Parathyroid adenoma (tissue), 2 donors: ENCODE measurements at regions not wholly inside any gene's neighbourhood (a gene's known extent, or its start where the extent isn't known, plus 50 kb on each side); places are given as distances from the start of the nearest gene placed in this dataset.
"Not testable (repeated sequence)": the region's sequence is repeated elsewhere in the genome, so short reads cannot be mapped to it uniquely, and the experiment has no call there.

Experiments used
- H2AFZ ChIP-seq: fragments of 300-600 bp; sonication (generic); one replicate; pipeline ENCODE4 v1.7.0; 2017; ENCODE audit warnings: antibody characterized with exemption, mild to moderate bottlenecking
- H3K27ac ChIP-seq: fragments of 300-600 bp; sonication (generic); one replicate; pipeline ENCODE4 v1.7.0; 2017
- H3K27me3 ChIP-seq: fragments of 300-600 bp; sonication (generic); one replicate; pipeline ENCODE4 v1.7.0; 2017; ENCODE audit warnings: low read length; ENCODE audit not compliant: control insufficient read depth, insufficient read depth
- H3K36me3 ChIP-seq: fragments of 300-600 bp; sonication (generic); one replicate; pipeline ENCODE4 v1.7.0; 2017; ENCODE audit warnings: low read length; ENCODE audit not compliant: control insufficient read depth, insufficient read depth
- H3K4me1 ChIP-seq: fragments of 300-600 bp; sonication (generic); one replicate; pipeline ENCODE4 v1.7.0; 2017; ENCODE audit warnings: control low read depth
- H3K4me2 ChIP-seq: fragments of 300-600 bp; sonication (generic); one replicate; pipeline ENCODE4 v1.7.0; 2017; ENCODE audit warnings: low read length
- H3K4me3 ChIP-seq: fragments of 300-600 bp; sonication (generic); one replicate; pipeline ENCODE4 v1.7.0; 2017; ENCODE audit warnings: low read depth, low read length
- H3K79me2 ChIP-seq: fragments of 300-600 bp; sonication (generic); one replicate; pipeline ENCODE4 v1.7.0; 2017; ENCODE audit warnings: control low read depth
- H3K9ac ChIP-seq: fragments of 300-600 bp; sonication (generic); one replicate; pipeline ENCODE4 v1.7.0; 2017; ENCODE audit warnings: mild to moderate bottlenecking
- H3K9me3 ChIP-seq: fragments of 300-600 bp; sonication (generic); one replicate; pipeline ENCODE4 v1.7.0; 2017; ENCODE audit warnings: low read length; ENCODE audit not compliant: control insufficient read depth
- TF ChIP-seq, protein P1 (sequence below): fragments of 300-600 bp; sonication (generic); IDR thresholded peaks from one replicate; pipeline ENCODE4 v1.7.0; 2017; ENCODE audit warnings: antibody characterized with exemption, mild to moderate bottlenecking
- donor health status: primary hyperparathyroidism.

DNA sequence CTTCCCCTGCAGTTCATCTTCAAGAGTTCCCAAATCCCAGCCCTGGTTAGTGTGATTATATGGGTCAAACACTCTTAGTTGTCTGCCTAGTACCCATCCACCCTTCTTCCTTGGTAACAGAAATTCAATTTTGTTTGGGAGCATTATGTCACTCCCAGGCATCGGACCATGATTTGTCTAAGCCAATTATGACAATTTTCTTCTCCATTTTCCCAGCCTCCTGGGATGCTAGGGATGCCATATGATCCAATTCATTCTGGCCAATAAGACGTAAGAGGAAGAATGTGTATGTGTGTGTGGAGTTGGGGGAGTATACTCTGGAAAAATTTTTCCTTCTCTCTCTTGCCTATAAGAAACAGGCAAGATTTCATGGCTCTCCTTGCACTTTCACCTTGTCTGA lies 465.9 kb downstream of the MID1IP1 start:
- TF ChIP-seq, protein P1, sequence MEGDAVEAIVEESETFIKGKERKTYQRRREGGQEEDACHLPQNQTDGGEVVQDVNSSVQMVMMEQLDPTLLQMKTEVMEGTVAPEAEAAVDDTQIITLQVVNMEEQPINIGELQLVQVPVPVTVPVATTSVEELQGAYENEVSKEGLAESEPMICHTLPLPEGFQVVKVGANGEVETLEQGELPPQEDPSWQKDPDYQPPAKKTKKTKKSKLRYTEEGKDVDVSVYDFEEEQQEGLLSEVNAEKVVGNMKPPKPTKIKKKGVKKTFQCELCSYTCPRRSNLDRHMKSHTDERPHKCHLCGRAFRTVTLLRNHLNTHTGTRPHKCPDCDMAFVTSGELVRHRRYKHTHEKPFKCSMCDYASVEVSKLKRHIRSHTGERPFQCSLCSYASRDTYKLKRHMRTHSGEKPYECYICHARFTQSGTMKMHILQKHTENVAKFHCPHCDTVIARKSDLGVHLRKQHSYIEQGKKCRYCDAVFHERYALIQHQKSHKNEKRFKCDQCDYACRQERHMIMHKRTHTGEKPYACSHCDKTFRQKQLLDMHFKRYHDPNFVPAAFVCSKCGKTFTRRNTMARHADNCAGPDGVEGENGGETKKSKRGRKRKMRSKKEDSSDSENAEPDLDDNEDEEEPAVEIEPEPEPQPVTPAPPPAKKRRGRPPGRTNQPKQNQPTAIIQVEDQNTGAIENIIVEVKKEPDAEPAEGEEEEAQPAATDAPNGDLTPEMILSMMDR = no peak
- Histone ChIP-seq H3K79me2 (no peaks in the 10 kb centered on the region), H3K27me3 (no peaks in the 10 kb centered on the region), H3K9ac (no peak overlapping the region), H3K4me1 (no peaks in the 10 kb centered on the region), H3K9me3 (no peaks in the 10 kb centered on the region), H3K27ac (no peak overlapping the region), H3K4me3 (no peak overlapping the region), H3K36me3 (no peaks in the 10 kb centered on the region), H3K4me2 (no peak overlapping the region), H2AFZ (no peak overlapping the region)

DNA sequence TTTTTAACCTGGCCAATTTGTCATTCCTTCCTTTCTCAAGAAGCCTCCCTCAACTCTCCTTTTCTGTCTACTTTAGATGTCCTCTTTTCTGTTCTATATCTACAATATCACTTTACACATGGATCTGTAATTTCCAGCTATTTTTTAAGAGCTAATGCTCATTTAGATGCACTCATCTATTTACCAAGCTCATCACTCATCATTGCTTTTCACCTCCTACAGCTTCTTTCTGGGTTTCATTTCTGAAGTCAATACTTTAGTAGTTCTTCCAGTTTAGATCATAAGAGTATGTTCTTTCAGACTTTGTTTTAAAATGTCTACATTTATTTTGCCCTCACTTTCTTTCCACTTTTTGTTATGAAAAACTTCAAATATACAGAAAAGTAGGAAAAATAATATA lies 466.9 kb downstream of the MID1IP1 start:
- no peaks in the 10 kb centered on the region for H3K79me2 ChIP-seq
- H3K36me3 ChIP-seq = no peaks in the 10 kb centered on the region
- H3K9me3 ChIP-seq = no peaks in the 10 kb centered on the region
- H3K4me1 ChIP-seq = no peaks in the 10 kb centered on the region
- no peaks in the 10 kb centered on the region for H3K27me3 ChIP-seq
- TF ChIP-seq, protein P1 = no peak
- no peak overlapping the region for H3K4me2 ChIP-seq
- no peak overlapping the region for H2AFZ ChIP-seq
- no peak overlapping the region for H3K27ac ChIP-seq
- H3K9ac ChIP-seq = no peak overlapping the region
- H3K4me3 ChIP-seq = no peak overlapping the region

GRCh38 chrX:39275500-39276068 lies 474.3 kb downstream of the MID1IP1 start:
- TF ChIP-seq, protein P1 = no peak
- no peaks in the 10 kb centered on the region for H3K36me3 ChIP-seq
- H3K4me2 ChIP-seq = no peak overlapping the region
- no peaks in the 10 kb centered on the region for H3K27me3 ChIP-seq
- H3K79me2 ChIP-seq = no peaks in the 10 kb centered on the region
- no peak overlapping the region for H3K4me3 ChIP-seq
- H3K4me1 ChIP-seq = no peaks in the 10 kb centered on the region
- H3K9me3 ChIP-seq = no peaks in the 10 kb centered on the region
- H2AFZ ChIP-seq = no peak overlapping the region
- H3K27ac ChIP-seq = no peak overlapping the region
- no peak overlapping the region for H3K9ac ChIP-seq

GRCh38 chrX:39277685-39278390 lies 476.6 kb downstream of the MID1IP1 start:
- not testable (repeated sequence) for H3K9ac ChIP-seq, H3K79me2 ChIP-seq, H3K36me3 ChIP-seq, H3K9me3 ChIP-seq, H3K4me1 ChIP-seq, H3K4me3 ChIP-seq, H3K27me3 ChIP-seq, H3K27ac ChIP-seq, H3K4me2 ChIP-seq, H2AFZ ChIP-seq

DNA sequence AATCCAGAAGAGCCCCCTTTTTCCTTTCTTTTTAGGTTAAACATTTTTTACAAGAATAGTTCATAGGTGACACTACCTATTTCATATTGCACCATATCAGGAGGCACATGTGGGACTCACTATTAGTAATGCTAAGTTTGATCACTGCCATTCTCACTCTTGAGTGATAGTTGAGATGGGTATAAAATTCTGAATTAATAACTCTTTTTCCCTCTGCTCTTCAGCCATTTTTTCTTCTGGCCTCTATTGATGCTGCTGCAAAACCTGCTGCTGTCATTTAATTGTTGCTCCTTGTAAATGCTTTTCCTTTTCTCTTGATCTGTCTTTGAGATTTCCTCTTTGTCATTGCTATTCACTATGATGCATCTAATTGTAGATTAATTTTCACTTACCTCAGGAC lies 482.0 kb downstream of the MID1IP1 start:
- H3K79me2 ChIP-seq = no peaks in the 10 kb centered on the region
- no peak overlapping the region for H3K9ac ChIP-seq
- no peaks in the 10 kb centered on the region for H3K4me1 ChIP-seq
- TF ChIP-seq, protein P1 = no peak
- H2AFZ ChIP-seq = no peak overlapping the region
- no peaks in the 10 kb centered on the region for H3K9me3 ChIP-seq
- no peak overlapping the region for H3K4me2 ChIP-seq
- no peaks in the 10 kb centered on the region for H3K36me3 ChIP-seq
- H3K4me3 ChIP-seq = no peak overlapping the region
- no peaks in the 10 kb centered on the region for H3K27me3 ChIP-seq
- H3K27ac ChIP-seq = no peak overlapping the region
